ENCODE measurements at regions not wholly inside any gene's neighbourhood (a gene's known extent, or its start where the extent isn't known, plus 50 kb on each side); places are given as distances from the start of the nearest gene placed in this dataset.
"Not testable (repeated sequence)": the region's sequence is repeated elsewhere in the genome, so short reads cannot be mapped to it uniquely, and the experiment has no call there.

GRCh38 chr5:131005963-131006684 lies 158.9 kb downstream of the HINT1 start:
- no peak for DNase-seq (ENCODE audit: low spot score)

GRCh38 chr5:131001507-131001906 lies 163.5 kb downstream of the HINT1 start:
- DNase-seq (ENCODE audit: low spot score) = no peak

GRCh38 chr5:131000289-131000688 lies 164.8 kb downstream of the HINT1 start:
- no peak for DNase-seq (ENCODE audit: low spot score)

- DNase-seq (ENCODE audit: low spot score) = not testable (repeated sequence)
These were observed 168.3 kb downstream of the HINT1 start for GRCh38 chr5:130996720-130997119.

GRCh38 chr5:130995851-130996250 lies 169.2 kb downstream of the HINT1 start:
- no peak for DNase-seq (ENCODE audit: low spot score)

GRCh38 chr5:130995254-130995515 lies 169.9 kb downstream of the HINT1 start:
- DNase-seq (ENCODE audit: low spot score) = no peak

GRCh38 chr5:130994496-130995253 lies 170.4 kb downstream of the HINT1 start:
- DNase-seq (ENCODE audit: low spot score) = no peak

- DNase-seq (ENCODE audit: low spot score) = no peak
These were observed 172.4 kb downstream of the HINT1 start for GRCh38 chr5:130992621-130993020.

GRCh38 chr5:130992095-130992494 lies 173.0 kb downstream of the HINT1 start:
- peak; percentile 73 for DNase-seq (ENCODE audit: low spot score)

GRCh38 chr5:130985776-130986175 lies 179.3 kb downstream of the HINT1 start:
- no peak for DNase-seq (ENCODE audit: low spot score)

- DNase-seq (ENCODE audit: low spot score) = no peak
These were observed 183.4 kb downstream of the HINT1 start for GRCh38 chr5:130981663-130982062.

- DNase-seq (ENCODE audit: low spot score) = peak; percentile 43
These were observed 186.6 kb downstream of the HINT1 start for GRCh38 chr5:130978475-130978874.

- DNase-seq (ENCODE audit: low spot score) = no peak
These were observed 188.6 kb downstream of the HINT1 start for GRCh38 chr5:130976493-130976892.

GRCh38 chr5:130975847-130976246 lies 189.2 kb downstream of the HINT1 start:
- no peak for DNase-seq (ENCODE audit: low spot score)

GRCh38 chr5:130975299-130975698 lies 189.8 kb downstream of the HINT1 start:
- DNase-seq (ENCODE audit: low spot score) = no peak

GRCh38 chr5:130974021-130974683 lies 190.9 kb downstream of the HINT1 start:
- DNase-seq (ENCODE audit: low spot score) = no peak

- DNase-seq (ENCODE audit: low spot score) = no peak
These were observed 198.0 kb downstream of the HINT1 start for GRCh38 chr5:130966990-130967525.

- DNase-seq (ENCODE audit: low spot score) = no peak
These were observed 199.1 kb downstream of the HINT1 start for GRCh38 chr5:130965920-130966319.

- no peak for DNase-seq (ENCODE audit: low spot score)
These were observed 199.7 kb downstream of the HINT1 start for GRCh38 chr5:130965360-130965759.

GRCh38 chr5:130964231-130965202 lies 200.5 kb downstream of the HINT1 start:
- DNase-seq (ENCODE audit: low spot score) = peak; percentile 39

- DNase-seq (ENCODE audit: low spot score) = no peak
These were observed 201.3 kb downstream of the HINT1 start for GRCh38 chr5:130963798-130964197.

GRCh38 chr5:130957151-130957550 lies 207.9 kb downstream of the HINT1 start:
- no peak for DNase-seq (ENCODE audit: low spot score)

Measured in AG20443 (cell line).